ENCODE measurements at regions not wholly inside any gene's neighbourhood (a gene's known extent, or its start where the extent isn't known, plus 50 kb on each side); places are given as distances from the start of the nearest gene placed in this dataset.

DNA sequence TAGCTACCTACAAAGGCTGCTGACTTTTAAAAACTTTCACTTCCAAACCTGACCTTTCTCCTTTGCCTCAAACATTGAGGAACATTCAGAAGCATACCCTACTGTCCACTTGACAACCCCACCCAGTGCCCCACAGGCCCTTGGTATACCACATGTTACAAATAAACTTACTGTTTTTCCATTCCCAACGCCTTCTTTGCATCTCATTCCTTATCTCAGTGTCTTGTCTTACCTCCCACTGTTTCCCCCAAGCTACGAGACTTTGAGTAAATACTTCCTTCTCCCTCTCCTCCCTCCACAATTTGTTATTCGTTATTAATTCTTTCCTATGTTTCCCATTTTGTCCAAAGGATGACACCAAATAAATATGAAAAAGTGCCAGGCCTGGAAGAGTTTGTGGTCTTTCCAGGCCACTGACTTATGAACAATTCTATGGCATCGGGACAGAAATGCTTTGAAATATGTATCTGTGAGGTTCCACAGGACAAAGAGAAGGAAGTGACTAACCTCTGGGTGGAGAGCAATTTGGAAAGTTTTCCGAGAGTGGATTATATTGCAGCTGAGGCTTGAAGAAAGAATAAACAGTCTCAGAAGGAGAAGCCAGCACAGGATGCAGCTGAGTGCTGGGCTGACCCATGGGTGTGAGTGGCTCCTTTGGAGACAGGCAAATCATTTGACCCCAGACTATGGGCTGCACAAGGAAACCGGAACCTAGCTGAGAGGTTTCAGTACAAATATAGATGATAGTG is 409.0 kb downstream of the LPIN1 start:
- H3K36me3 Mint-ChIP-seq (ENCODE audit: low read depth), result no peaks in the 10 kb centered on the region
- H3K4me1 Mint-ChIP-seq (ENCODE audit: low read depth), result no peaks in the 10 kb centered on the region
- no peaks in the 10 kb centered on the region for H3K9me3 Mint-ChIP-seq
- H3K27ac Mint-ChIP-seq, result no peak overlapping the region
- ChIA-PET POLR2A (no interaction called here), CTCF (no interaction called here)
- TF ChIP-seq, protein P1, sequence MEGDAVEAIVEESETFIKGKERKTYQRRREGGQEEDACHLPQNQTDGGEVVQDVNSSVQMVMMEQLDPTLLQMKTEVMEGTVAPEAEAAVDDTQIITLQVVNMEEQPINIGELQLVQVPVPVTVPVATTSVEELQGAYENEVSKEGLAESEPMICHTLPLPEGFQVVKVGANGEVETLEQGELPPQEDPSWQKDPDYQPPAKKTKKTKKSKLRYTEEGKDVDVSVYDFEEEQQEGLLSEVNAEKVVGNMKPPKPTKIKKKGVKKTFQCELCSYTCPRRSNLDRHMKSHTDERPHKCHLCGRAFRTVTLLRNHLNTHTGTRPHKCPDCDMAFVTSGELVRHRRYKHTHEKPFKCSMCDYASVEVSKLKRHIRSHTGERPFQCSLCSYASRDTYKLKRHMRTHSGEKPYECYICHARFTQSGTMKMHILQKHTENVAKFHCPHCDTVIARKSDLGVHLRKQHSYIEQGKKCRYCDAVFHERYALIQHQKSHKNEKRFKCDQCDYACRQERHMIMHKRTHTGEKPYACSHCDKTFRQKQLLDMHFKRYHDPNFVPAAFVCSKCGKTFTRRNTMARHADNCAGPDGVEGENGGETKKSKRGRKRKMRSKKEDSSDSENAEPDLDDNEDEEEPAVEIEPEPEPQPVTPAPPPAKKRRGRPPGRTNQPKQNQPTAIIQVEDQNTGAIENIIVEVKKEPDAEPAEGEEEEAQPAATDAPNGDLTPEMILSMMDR (IDR thresholded peaks at IDR 0.05), result no peak
- intact Hi-C loops (cut with micrococcal nuclease), result no loop called here
- H3K4me3 Mint-ChIP-seq, result no peak overlapping the region
- ATAC-seq (no peak), DNase-seq (no peak)
- no peaks in the 10 kb centered on the region for H3K27me3 Mint-ChIP-seq

DNA sequence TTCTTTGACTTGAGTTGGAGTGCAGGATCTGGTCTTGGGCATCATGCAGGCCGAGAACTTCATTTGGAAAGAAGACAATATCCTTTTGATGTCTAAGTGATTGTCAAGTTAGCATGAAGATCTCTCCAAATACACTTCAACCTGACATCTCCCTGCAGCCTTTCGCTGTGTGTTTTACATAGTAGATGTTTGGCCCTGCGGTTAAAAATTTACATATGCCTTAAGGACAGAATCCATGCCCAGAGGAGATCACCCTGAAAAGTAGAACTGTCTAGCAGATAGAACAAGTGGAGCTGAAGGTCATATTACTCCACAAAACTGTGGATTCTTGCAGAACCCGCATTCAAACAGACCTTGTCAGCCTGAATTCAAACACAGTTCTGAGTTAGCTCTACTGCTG is 409.9 kb downstream of the LPIN1 start:
- H3K27me3 Mint-ChIP-seq, result no peaks in the 10 kb centered on the region
- DNase-seq, result no peak
- ATAC-seq, result no peak
- CTCF ChIA-PET, result no interaction called here
- H3K27ac Mint-ChIP-seq, result no peak overlapping the region
- TF ChIP-seq, protein P1 (IDR thresholded peaks at IDR 0.05), result no peak
- POLR2A ChIA-PET, result no interaction called here
- no peak overlapping the region for H3K4me3 Mint-ChIP-seq
- no peaks in the 10 kb centered on the region for H3K4me1 Mint-ChIP-seq (ENCODE audit: low read depth)
- H3K9me3 Mint-ChIP-seq, result no peaks in the 10 kb centered on the region
- intact Hi-C loops (cut with micrococcal nuclease), result no loop called here
- no peaks in the 10 kb centered on the region for H3K36me3 Mint-ChIP-seq (ENCODE audit: low read depth)

DNA sequence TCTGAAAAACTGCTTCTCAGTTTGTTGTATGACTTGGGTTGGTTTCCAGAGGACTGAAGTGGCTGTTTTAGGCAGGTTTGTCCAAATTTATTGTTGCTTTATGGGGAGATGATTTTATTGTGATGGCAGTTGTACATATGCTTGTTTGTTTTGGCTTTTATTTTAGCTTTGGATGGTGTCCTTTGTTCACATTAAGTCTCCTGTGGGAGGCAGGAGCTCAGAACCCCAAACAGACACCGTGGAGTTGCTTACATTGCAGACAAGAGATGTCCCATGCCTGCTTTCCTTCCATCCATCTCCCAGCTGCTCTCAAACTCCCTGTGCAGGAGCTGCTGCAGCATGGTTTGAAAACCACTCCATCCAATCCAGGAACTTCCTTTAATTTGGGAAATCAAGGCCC is 414.7 kb downstream of the LPIN1 start:
- CTCF ChIA-PET, result interaction anchor here (1.0 kb wide), 1 partner anchor 376 kb away, joined by 3 read pairs; no protein-coding TSS in a partner anchor
- H3K4me3 Mint-ChIP-seq, result no peak overlapping the region
- TF ChIP-seq, protein P1 (IDR thresholded peaks at IDR 0.05), result no peak
- H3K27me3 Mint-ChIP-seq, result no peaks in the 10 kb centered on the region
- ATAC-seq, result no peak
- H3K27ac Mint-ChIP-seq, result no peak overlapping the region
- POLR2A ChIA-PET, result no interaction called here
- no peaks in the 10 kb centered on the region for H3K9me3 Mint-ChIP-seq
- DNase-seq, result no peak
- no peaks in the 10 kb centered on the region for H3K36me3 Mint-ChIP-seq (ENCODE audit: low read depth)
- peaks cover 15% of the 10 kb centered on the region for H3K4me1 Mint-ChIP-seq (ENCODE audit: low read depth)
- intact Hi-C loops (cut with micrococcal nuclease), result no loop called here

DNA sequence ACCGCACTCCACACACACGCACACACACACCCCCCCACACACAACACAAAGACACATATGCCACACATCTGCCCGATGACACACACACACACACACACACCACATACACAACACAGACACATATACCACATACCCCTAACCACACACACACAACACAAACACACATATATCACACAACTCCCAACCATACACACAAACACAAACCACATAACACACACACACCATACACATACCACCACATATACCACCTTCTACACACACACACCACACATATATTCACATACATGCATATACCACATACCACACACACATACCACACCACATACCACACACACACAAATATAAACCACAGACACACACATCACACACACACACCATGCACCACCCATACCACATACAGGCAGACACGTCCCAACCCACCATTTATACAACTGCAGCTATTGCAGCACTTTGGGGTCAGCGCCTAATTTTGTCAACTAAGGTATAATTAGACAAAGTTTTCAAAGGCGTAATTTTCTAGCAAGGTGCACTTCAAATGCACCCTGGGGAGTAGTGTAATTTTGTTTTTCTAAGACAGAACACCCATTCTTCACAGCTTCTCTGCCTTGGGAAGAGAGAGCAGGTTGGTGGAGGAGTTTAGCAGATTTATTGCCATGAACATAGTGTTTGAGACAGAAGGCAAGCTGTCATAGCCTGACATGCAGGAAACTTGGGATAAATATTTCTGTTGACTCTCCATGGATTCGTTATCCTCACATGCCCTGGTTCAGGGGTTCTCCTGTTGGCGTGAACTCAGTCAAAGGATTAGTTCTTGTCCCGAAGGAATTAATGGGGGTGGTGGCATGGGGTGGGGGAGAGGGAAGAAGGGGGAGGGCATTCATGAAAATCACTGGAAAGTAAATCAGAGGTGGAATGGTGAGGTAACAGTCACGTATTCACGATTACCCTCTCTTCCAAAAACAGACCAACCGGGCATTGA is 416.1 kb downstream of the LPIN1 start:
- no peaks in the 10 kb centered on the region for H3K9me3 Mint-ChIP-seq
- no peaks in the 10 kb centered on the region for H3K36me3 Mint-ChIP-seq (ENCODE audit: low read depth)
- no peak overlapping the region for H3K27ac Mint-ChIP-seq
- POLR2A ChIA-PET, result no interaction called here
- CTCF ChIA-PET, result interaction anchor here (0.6 kb wide), 1 partner anchor 54 kb away, joined by 3 read pairs; no protein-coding TSS in a partner anchor
- no peaks in the 10 kb centered on the region for H3K27me3 Mint-ChIP-seq
- TF ChIP-seq, protein P1 (IDR thresholded peaks at IDR 0.05), result no peak
- DNase-seq (no peak), ATAC-seq (no peak)
- H3K4me1 Mint-ChIP-seq (ENCODE audit: low read depth), result peaks cover 16% of the 10 kb centered on the region
- no peak overlapping the region for H3K4me3 Mint-ChIP-seq
- intact Hi-C loops (cut with micrococcal nuclease), result no loop called here

DNA sequence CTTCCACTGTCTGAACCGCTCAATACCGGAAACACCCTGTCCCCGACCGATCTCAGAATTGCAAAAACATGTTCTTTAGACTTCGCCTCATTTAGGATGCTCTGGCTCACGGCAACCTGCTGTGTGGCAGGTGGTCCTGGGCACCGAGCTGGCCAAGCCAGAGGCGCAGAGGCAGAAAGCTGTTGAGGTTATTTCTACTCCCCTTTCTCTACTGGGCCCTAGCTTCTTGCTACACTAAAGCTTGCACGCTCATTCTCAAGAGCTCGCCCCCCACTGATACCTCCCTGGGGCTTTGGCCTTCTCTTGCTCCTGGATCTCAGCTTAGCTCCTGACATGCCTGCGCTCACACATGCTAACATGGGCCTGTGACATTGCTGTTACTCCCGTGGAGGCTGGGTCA is 417.4 kb downstream of the LPIN1 start:
- Mint-ChIP-seq H3K4me3 (no peak overlapping the region), H3K27me3 (no peaks in the 10 kb centered on the region), H3K27ac (no peak overlapping the region), H3K36me3 (ENCODE audit: low read depth) (no peaks in the 10 kb centered on the region), H3K4me1 (ENCODE audit: low read depth) (peaks cover 25% of the 10 kb centered on the region), H3K9me3 (no peaks in the 10 kb centered on the region)
- intact Hi-C loops (cut with micrococcal nuclease), result no loop called here
- ChIA-PET POLR2A (no interaction called here), CTCF (interaction anchor here (1.2 kb wide), 1 partner anchor 17 kb away, joined by 4 read pairs; no protein-coding TSS in a partner anchor)
- TF ChIP-seq, protein P1 (IDR thresholded peaks at IDR 0.05), result no peak
- DNase-seq (no peak), ATAC-seq (no peak)

Data from activated CD8-positive, alpha-beta T cell treated with anti-CD3 and anti-CD28 coated beads for 36 hours (primary cell).